Retinal pigment epithelial cell (primary cell): ENCODE measurements at regions not wholly inside any gene's neighbourhood (a gene's known extent, or its start where the extent isn't known, plus 50 kb on each side); places are given as distances from the start of the nearest gene placed in this dataset.

Experiments used
- DNase-seq: peaks from one replicate; pipeline ENCODE4 v3.0.0-alpha.2; 2010; ENCODE audit warnings: low read depth
- H3K4me3 ChIP-seq: 2 replicates; pipeline ENCODE4 v1.5.1; 2011; ENCODE audit warnings: mild to moderate bottlenecking, low read length, control low read depth, moderate library complexity
- CTCF ChIP-seq: conservative IDR thresholded peaks from 2 replicates; pipeline ENCODE4 v1.5.1; 2011; ENCODE audit warnings: low read depth, low read length, control low read depth, inconsistent platforms

DNA sequence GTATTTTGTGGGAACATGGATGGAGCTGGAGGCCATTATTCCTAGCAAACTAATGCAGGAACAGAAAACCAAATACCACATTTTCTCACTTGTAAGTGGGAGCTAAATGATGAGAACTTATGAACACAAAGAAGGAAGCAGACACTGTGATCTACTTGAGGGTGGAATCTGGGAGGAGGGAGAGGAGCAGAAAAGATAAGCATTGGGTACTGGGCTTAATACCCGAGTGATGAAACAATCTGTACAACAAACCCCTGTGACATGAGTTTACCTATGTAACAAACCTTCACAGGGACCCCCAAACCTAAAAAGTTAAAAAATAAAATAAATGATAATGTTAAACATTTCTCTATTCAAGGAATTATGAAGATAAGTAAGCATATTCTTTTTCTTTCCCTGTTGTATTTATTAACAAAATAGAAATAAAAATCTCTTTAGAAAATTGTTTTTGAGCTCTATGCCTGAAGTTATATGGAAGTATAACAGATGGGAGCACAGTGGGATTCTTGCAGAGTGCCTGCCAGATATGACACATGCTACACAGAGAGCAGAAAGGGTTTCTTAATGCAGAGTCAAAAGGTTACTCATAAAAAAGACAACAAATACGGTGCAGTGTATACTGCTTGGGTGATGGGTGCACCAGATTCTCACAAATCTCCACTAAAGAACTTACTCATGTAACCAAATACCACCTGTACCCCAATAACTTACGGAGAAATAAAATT, 52.0 kb upstream of the SYNE2 start:
- TF ChIP-seq CTCF = no peak
- no peak overlapping the region for H3K4me3 ChIP-seq
- no peak for DNase-seq
